Endothelial cell (in vitro differentiated cells): ENCODE measurements at regions not wholly inside any gene's neighbourhood (a gene's known extent, or its start where the extent isn't known, plus 50 kb on each side); places are given as distances from the start of the nearest gene placed in this dataset.

Experiments used
- DNase-seq: peaks from one replicate; pipeline ENCODE4 v3.0.0; 2021; ENCODE audit warnings: low spot score
- H3K27ac Mint-ChIP-seq: one replicate; pipeline ENCODE4 v1.8.0; 2021; ENCODE audit warnings: mixed read lengths, inconsistent platforms; ENCODE audit not compliant: unreplicated experiment
- H3K27me3 Mint-ChIP-seq: one replicate; pipeline ENCODE4 v1.8.0; 2021; ENCODE audit warnings: mild to moderate bottlenecking, moderate library complexity, mixed read lengths, inconsistent platforms; ENCODE audit not compliant: unreplicated experiment
- H3K36me3 Mint-ChIP-seq: one replicate; pipeline ENCODE4 v1.8.0; 2021; ENCODE audit warnings: mild to moderate bottlenecking, low read depth, mixed read lengths, inconsistent platforms; ENCODE audit not compliant: unreplicated experiment
- H3K4me1 Mint-ChIP-seq: one replicate; pipeline ENCODE4 v1.8.0; 2021; ENCODE audit warnings: mild to moderate bottlenecking, mixed read lengths, inconsistent platforms; ENCODE audit not compliant: unreplicated experiment
- H3K4me3 Mint-ChIP-seq: one replicate; pipeline ENCODE4 v1.8.0; 2021; ENCODE audit warnings: mild to moderate bottlenecking, mixed read lengths, inconsistent platforms; ENCODE audit not compliant: unreplicated experiment
- H3K9me3 Mint-ChIP-seq: one replicate; pipeline ENCODE4 v1.8.0; 2021; ENCODE audit warnings: mixed read lengths, inconsistent platforms; ENCODE audit not compliant: unreplicated experiment
- CTCF ChIP-seq: fragments of 200-600 bp; sonication (generic); IDR thresholded peaks from one replicate; pipeline ENCODE4 v1.5.0; 2021; ENCODE audit warnings: antibody characterized with exemption; ENCODE audit not compliant: unreplicated experiment

GRCh38 chr11:27968461-27968860 lies 139.5 kb downstream of the KIF18A start:
- DNase-seq, result no peak
- Mint-ChIP-seq H3K4me1 (no peaks in the 10 kb centered on the region), H3K27ac (no peak overlapping the region), H3K4me3 (no peak overlapping the region), H3K27me3 (no peaks in the 10 kb centered on the region), H3K36me3 (no peaks in the 10 kb centered on the region), H3K9me3 (no peaks in the 10 kb centered on the region)
- no peak for TF ChIP-seq CTCF

GRCh38 chr11:27965559-27965958 lies 142.4 kb downstream of the KIF18A start:
- no peaks in the 10 kb centered on the region for H3K36me3 Mint-ChIP-seq
- DNase-seq, result no peak
- H3K4me3 Mint-ChIP-seq, result no peak overlapping the region
- TF ChIP-seq CTCF, result no peak
- H3K9me3 Mint-ChIP-seq, result no peaks in the 10 kb centered on the region
- no peak overlapping the region for H3K27ac Mint-ChIP-seq
- no peaks in the 10 kb centered on the region for H3K27me3 Mint-ChIP-seq
- no peaks in the 10 kb centered on the region for H3K4me1 Mint-ChIP-seq

GRCh38 chr11:27963370-27963769 lies 144.6 kb downstream of the KIF18A start:
- TF ChIP-seq CTCF, result no peak
- Mint-ChIP-seq H3K9me3 (no peaks in the 10 kb centered on the region), H3K4me3 (no peak overlapping the region), H3K27ac (no peak overlapping the region), H3K36me3 (no peaks in the 10 kb centered on the region), H3K27me3 (no peaks in the 10 kb centered on the region), H3K4me1 (no peaks in the 10 kb centered on the region)
- no peak for DNase-seq

- Mint-ChIP-seq H3K4me3 (no peak overlapping the region), H3K27ac (no peak overlapping the region), H3K36me3 (no peaks in the 10 kb centered on the region), H3K9me3 (no peaks in the 10 kb centered on the region), H3K4me1 (no peaks in the 10 kb centered on the region), H3K27me3 (peaks cover 2% of the 10 kb centered on the region)
- TF ChIP-seq CTCF, result no peak
- no peak for DNase-seq
These were observed 157.8 kb downstream of the KIF18A start for GRCh38 chr11:27949951-27950738.

GRCh38 chr11:27945348-27945747 lies 162.6 kb downstream of the KIF18A start:
- Mint-ChIP-seq H3K27me3 (no peaks in the 10 kb centered on the region), H3K9me3 (no peaks in the 10 kb centered on the region), H3K4me3 (no peak overlapping the region), H3K27ac (no peak overlapping the region), H3K4me1 (no peaks in the 10 kb centered on the region), H3K36me3 (no peaks in the 10 kb centered on the region)
- no peak for DNase-seq
- no peak for TF ChIP-seq CTCF
